GM12865 (cell line): ENCODE measurements at regions not wholly inside any gene's neighbourhood (a gene's known extent, or its start where the extent isn't known, plus 50 kb on each side); places are given as distances from the start of the nearest gene placed in this dataset.

Experiments used
- DNase-seq: peaks from one replicate; pipeline ENCODE4 v3.0.0; 2010; ENCODE audit warnings: low read depth
- H3K4me3 ChIP-seq: 2 replicates; pipeline ENCODE4 v1.5.1; 2011; ENCODE audit warnings: mild to moderate bottlenecking, low read depth, low read length, control low read depth
- CTCF ChIP-seq: IDR thresholded peaks from 2 replicates; pipeline ENCODE4 v1.5.1; 2011; ENCODE audit warnings: low read length, control low read depth, low read depth, inconsistent platforms; ENCODE audit not compliant: insufficient read depth; ENCODE audit errors: missing control alignments

DNA sequence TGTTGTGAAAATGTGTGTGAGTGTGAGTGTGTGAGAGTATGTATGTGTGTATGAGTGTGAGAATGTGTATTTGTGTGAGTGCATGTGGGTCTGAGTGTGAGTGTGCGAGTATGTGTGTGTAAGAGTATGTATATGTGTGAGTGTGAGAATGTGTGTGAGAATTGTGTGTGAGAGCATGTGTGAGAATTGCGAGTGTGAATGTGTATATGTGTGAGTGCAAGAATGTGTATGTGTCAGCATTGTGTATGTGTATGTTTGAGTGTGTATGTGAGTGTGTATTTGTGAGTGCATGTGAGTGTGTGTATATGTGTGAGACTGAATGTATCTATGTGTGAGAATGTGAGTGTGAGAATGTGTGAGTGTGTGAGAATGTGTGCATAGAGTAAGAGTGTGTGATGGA lies 72.0 kb upstream of the PCBD1 start:
- no peak for TF ChIP-seq CTCF
- no peak overlapping the region for H3K4me3 ChIP-seq
- DNase-seq = no peak

- no peak overlapping the region for H3K4me3 ChIP-seq
- DNase-seq = no peak
- no peak for TF ChIP-seq CTCF
These were observed 72.6 kb upstream of the PCBD1 start for GRCh38 chr10:70960783-70961570.

GRCh38 chr10:70962686-70963085 lies 74.3 kb upstream of the PCBD1 start:
- DNase-seq = no peak

DNA sequence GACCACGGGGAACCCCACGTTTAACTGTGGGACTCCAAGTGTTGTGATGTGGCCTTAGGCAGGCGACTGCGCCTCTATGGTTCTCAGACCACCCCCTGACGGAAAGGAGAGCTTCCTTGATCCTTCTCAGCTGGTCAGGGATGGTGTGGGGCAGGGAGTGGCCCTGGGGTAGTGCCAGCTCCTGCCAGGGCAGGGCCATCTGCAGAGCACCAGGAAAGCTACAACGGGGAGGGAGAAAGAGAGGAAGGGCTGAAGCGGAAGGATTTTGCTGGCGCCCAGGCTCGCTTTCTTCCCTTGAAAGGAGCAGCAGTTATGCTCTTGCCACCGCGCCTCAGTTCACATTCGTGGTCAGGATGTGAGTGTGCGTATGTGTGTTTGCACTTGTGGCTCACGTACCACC lies 74.9 kb upstream of the PCBD1 start:
- no peak for DNase-seq
- TF ChIP-seq CTCF = no peak

More at GRCh38 chr10:70962686-70963085, 74.3 kb upstream of the PCBD1 start:
- no peak overlapping the region for H3K4me3 ChIP-seq
- no peak for TF ChIP-seq CTCF

DNA sequence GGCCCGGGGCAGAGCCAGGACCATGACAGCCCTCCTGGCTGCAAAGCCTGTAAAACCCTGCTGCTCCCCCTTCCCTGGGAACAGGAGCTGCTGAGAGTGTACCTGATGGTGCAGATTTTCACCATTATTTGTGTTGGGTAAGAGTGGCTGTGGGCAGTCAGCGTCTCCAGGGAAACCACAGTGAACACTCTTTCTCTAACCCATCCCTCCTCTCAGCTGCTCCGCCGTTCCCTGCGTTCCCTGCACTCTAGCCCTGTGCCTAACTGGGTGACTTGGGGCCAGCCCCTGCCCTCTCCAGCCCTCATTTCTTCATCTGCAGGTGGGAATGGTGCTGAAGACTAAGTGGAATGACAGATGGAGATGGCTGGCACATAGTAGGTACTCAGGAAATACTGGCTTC lies 75.9 kb upstream of the PCBD1 start:
- H3K4me3 ChIP-seq = no peak overlapping the region
- no peak for TF ChIP-seq CTCF
- DNase-seq = no peak

More for the DNA sequence above, 74.9 kb upstream of the PCBD1 start:
- no peak overlapping the region for H3K4me3 ChIP-seq

DNA sequence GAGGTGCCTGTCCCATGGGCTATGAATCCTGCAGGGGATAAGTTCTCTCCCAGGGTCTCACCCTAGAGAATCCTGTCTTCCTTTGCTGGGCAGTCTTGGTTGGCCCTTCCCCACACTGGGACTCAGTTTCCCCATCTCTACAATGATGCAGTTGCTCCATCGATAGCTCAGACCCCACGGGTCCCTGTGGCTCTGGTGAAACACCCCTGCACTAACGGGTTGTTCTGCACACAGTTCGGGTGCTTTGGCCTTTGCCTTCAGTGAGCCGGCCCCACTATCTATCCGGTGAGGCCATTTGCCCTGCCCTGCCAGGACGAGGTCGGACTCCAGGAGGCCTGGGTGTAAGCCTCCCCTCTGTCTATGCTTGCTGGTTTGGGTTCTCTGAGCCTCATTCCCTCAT lies 76.5 kb upstream of the PCBD1 start:
- no peak for TF ChIP-seq CTCF
- no peak for DNase-seq

GRCh38 chr10:70965566-70965965 lies 77.2 kb upstream of the PCBD1 start:
- no peak overlapping the region for H3K4me3 ChIP-seq
- no peak for TF ChIP-seq CTCF
- DNase-seq = no peak

More for the DNA sequence above, 76.5 kb upstream of the PCBD1 start:
- H3K4me3 ChIP-seq = no peak overlapping the region
